BLaER1 (cell line): ENCODE measurements at regions not wholly inside any gene's neighbourhood (a gene's known extent, or its start where the extent isn't known, plus 50 kb on each side); places are given as distances from the start of the nearest gene placed in this dataset.
A peak's percentile ranks its signal among the peaks of the same experiment; 100 is the strongest.

Experiments
- H3K27ac ChIP-seq: shearing (Covaris generic); formaldehyde crosslinking; 2 replicates; pipeline ENCODE4 v1.8.1; 2022
- H3K27me3 ChIP-seq: shearing (Covaris generic); formaldehyde crosslinking; 2 replicates; pipeline ENCODE4 v1.8.1; 2022
- H3K36me3 ChIP-seq: shearing (Covaris generic); formaldehyde crosslinking; 2 replicates; pipeline ENCODE4 v1.8.1; 2022
- H3K4me1 ChIP-seq: shearing (Covaris generic); formaldehyde crosslinking; 2 replicates; pipeline ENCODE4 v1.8.1; 2022
- H3K4me2 ChIP-seq: shearing (Covaris generic); formaldehyde crosslinking; 2 replicates; pipeline ENCODE4 v1.8.1; 2022
- H3K4me3 ChIP-seq: shearing (Covaris generic); formaldehyde crosslinking; 2 replicates; pipeline ENCODE4 v1.8.1; 2022
- H3K9ac ChIP-seq: shearing (Covaris generic); formaldehyde crosslinking; 2 replicates; pipeline ENCODE4 v1.8.1; 2022
- H3K9me3 ChIP-seq: shearing (Covaris generic); formaldehyde crosslinking; 2 replicates; pipeline ENCODE4 v1.8.1; 2022
- H4K20me1 ChIP-seq: shearing (Covaris generic); formaldehyde crosslinking; 2 replicates; pipeline ENCODE4 v1.8.1; 2022
- Cebpa-rat ChIP-seq: shearing (Covaris generic); IDR thresholded peaks from 2 replicates; pipeline ENCODE4 v1.8.1; 2022

DNA sequence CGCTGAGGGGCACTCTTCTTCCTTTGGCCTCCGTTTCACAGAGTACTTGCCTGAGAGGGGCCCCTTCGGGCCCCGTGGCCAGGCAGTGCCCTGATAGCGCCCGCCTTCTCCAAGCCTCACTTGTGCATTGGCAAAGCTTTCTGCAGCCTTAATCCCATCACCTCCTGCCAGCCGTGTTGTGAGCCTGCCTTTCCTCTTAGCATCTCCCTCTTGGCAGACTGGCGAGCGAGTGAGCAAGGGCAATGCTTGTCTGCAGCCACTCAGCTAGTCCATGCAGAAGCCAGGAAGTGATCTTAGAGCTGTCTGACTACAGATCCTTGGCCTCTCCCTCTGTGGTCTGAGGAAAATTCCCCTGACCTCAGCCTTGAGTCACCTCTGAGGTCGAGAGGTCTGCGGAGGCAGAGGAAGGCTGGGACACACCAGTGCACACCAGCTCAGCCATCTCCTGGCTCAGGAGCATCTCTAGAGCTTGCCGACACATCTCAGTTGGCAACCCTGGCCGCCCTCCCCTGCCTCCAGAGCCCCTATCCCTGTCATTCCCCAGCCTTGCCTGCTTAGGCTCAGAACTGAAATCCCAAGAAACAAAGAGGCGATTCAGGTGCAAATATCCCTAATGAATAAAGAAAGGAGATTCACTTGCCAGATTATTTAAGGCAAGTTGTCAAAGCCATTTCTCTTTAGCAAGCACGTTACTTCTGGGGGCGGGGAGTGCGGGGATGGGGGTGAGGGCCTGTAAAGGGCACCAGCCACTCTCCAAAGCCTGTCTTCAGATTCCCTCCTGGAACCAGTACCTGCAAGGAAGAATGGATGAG lies 143.5 kb upstream of the MAMLD1 start:
- peaks cover 63% of the 10 kb centered on the region for H3K4me1 ChIP-seq
- H3K9me3 ChIP-seq = no peaks in the 10 kb centered on the region
- no peak overlapping the region for H3K27ac ChIP-seq
- no peak for TF ChIP-seq Cebpa-rat
- H3K9ac ChIP-seq = no peak overlapping the region
- no peaks in the 10 kb centered on the region for H3K27me3 ChIP-seq
- H3K36me3 ChIP-seq = no peaks in the 10 kb centered on the region
- peak overlapping the region; percentile 74 for H3K4me2 ChIP-seq
- no peaks in the 10 kb centered on the region for H4K20me1 ChIP-seq
- H3K4me3 ChIP-seq = no peak overlapping the region

DNA sequence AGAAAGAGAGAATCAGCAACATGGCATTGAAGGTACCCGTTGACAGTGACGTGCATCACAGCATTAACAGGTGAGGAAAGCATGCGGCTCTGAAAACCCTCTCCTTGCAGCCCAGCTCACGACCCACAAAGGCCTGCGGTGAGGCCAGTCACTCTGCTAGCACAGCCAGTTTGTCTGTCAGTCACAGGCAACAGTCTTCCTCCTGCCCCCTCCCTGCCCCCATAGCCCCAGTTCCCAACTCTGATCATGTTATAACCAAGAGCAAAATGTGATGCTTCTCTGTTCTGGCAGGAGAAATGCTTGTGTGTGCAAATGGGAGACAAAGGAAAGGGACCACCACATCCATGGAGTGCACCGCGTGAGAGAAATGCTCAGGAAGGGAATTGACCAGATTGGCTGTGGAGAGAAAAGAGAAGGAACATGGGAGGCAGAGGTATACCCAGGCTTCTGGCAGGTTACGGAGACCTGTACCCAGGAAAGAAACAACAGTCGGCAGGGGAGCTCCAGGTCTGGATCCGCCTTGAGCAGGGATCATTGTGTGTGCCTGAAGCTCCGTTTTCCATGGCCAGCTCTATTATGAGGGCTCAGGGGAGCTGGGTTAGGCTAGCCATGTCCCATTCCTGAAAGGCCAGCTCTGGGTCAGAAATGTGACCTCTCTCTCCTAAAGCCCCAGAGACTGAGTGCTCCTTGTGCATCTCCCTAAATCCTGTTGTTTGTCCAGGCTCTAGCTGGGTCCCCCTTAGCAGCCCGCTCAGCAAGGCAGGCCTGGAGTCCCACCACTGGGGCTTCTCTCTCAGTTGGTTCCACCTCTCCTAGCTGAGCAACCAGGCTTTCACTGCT lies 139.7 kb upstream of the MAMLD1 start:
- no peak for TF ChIP-seq Cebpa-rat
- Histone ChIP-seq H3K9ac (no peak overlapping the region), H3K4me3 (no peak overlapping the region), H3K9me3 (no peaks in the 10 kb centered on the region), H4K20me1 (no peaks in the 10 kb centered on the region), H3K4me2 (no peak overlapping the region), H3K27me3 (no peaks in the 10 kb centered on the region), H3K4me1 (peaks cover 78% of the 10 kb centered on the region), H3K27ac (0 out of 2 replicates have a peak overlapping the region, but pooled peaks have one; percentile 8), H3K36me3 (no peaks in the 10 kb centered on the region)

GRCh38 chrX:150224676-150225075 lies 138.4 kb upstream of the MAMLD1 start:
- peaks cover 78% of the 10 kb centered on the region for H3K4me1 ChIP-seq
- H3K4me2 ChIP-seq = peak overlapping the region; percentile 70
- no peaks in the 10 kb centered on the region for H3K36me3 ChIP-seq
- H3K9ac ChIP-seq = no peak overlapping the region
- H3K27ac ChIP-seq = peak overlapping the region; percentile 10; the same call in 1 of the 2 replicates
- no peaks in the 10 kb centered on the region for H3K27me3 ChIP-seq
- H3K9me3 ChIP-seq = no peaks in the 10 kb centered on the region
- no peaks in the 10 kb centered on the region for H4K20me1 ChIP-seq
- no peak for TF ChIP-seq Cebpa-rat
- no peak overlapping the region for H3K4me3 ChIP-seq

- no peaks in the 10 kb centered on the region for H3K36me3 ChIP-seq
- no peak overlapping the region for H3K9ac ChIP-seq
- no peak overlapping the region for H3K4me3 ChIP-seq
- no peaks in the 10 kb centered on the region for H3K9me3 ChIP-seq
- no peaks in the 10 kb centered on the region for H3K27me3 ChIP-seq
- H3K4me2 ChIP-seq = peak overlapping the region; percentile 70
- H3K4me1 ChIP-seq = peaks cover 77% of the 10 kb centered on the region
- H4K20me1 ChIP-seq = no peaks in the 10 kb centered on the region
- H3K27ac ChIP-seq = peak overlapping the region; percentile 10; the same call in 1 of the 2 replicates
- no peak for TF ChIP-seq Cebpa-rat
Measured at GRCh38 chrX:150225266-150225665, 137.9 kb upstream of the MAMLD1 start.

DNA sequence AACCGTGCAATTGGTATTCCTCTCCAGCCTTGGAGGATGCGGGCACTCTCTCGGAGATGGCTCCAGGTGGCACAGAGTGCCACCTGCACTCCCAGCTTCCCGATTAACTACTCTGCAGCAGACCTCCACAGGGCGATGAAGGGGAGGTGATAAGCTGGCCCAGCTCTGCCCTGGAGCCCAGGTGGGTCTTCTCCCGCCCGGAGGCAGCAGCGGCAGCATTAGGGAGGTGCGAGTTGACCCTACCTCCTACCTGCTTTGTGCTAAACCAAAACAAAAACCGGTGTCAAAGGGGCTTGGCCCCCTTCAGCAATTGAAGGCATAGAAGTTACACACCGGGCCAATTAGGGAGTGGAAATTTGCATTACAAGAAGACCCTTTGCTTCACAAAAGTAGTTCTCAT lies 137.4 kb upstream of the MAMLD1 start:
- no peaks in the 10 kb centered on the region for H3K27me3 ChIP-seq
- H3K4me1 ChIP-seq = peaks cover 72% of the 10 kb centered on the region
- no peak overlapping the region for H3K9ac ChIP-seq
- no peak for TF ChIP-seq Cebpa-rat
- peak overlapping the region; percentile 70 for H3K4me2 ChIP-seq
- H3K4me3 ChIP-seq = no peak overlapping the region
- H3K27ac ChIP-seq = peak overlapping the region; percentile 10; the same call in 1 of the 2 replicates
- H3K9me3 ChIP-seq = no peaks in the 10 kb centered on the region
- no peaks in the 10 kb centered on the region for H4K20me1 ChIP-seq
- H3K36me3 ChIP-seq = no peaks in the 10 kb centered on the region

- Histone ChIP-seq H3K9ac (peak overlapping the region; percentile 42; the same call in 1 of the 2 replicates), H3K4me1 (peaks cover 68% of the 10 kb centered on the region), H3K36me3 (no peaks in the 10 kb centered on the region), H3K27ac (peak overlapping the region; percentile 76), H3K27me3 (no peaks in the 10 kb centered on the region), H3K9me3 (no peaks in the 10 kb centered on the region), H3K4me3 (peak overlapping the region; percentile 28; the same call in 1 of the 2 replicates), H4K20me1 (no peaks in the 10 kb centered on the region), H3K4me2 (peak overlapping the region; percentile 70)
- TF ChIP-seq Cebpa-rat = no peak
Measured at GRCh38 chrX:150226223-150226965, 136.7 kb upstream of the MAMLD1 start.

DNA sequence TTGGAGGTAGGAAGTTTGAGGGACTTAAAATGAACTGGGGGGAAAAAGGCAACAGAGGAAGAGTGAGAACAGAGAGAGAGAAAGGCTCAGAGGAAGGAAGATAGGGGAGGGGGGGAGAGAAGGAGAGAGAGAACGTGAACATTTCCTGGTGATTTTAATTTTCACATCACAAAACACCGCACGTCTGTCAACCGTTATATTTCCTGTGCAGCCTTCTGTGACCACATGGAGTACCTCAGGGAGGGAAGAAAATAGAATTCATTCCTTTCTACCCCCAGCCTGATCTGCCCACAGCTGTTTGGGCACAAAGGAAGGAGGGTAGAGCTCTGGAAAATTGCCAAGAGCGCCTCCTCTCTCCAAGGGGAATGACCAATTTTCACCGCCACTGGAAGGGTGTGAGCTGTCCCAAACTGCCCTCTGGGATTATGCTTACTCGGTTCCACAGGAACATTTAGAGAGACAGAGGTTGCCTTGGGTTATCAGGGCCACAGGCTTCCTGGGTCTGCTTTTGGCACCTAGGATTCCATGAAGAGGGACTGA lies 135.7 kb upstream of the MAMLD1 start:
- Histone ChIP-seq H3K4me2 (peak overlapping the region; percentile 70), H3K4me1 (peaks cover 68% of the 10 kb centered on the region), H3K27ac (peak overlapping the region; percentile 76), H4K20me1 (no peaks in the 10 kb centered on the region), H3K36me3 (no peaks in the 10 kb centered on the region), H3K27me3 (no peaks in the 10 kb centered on the region), H3K9me3 (no peaks in the 10 kb centered on the region), H3K4me3 (peak overlapping the region; percentile 28; the same call in 1 of the 2 replicates), H3K9ac (peak overlapping the region; percentile 42; the same call in 1 of the 2 replicates)
- no peak for TF ChIP-seq Cebpa-rat

DNA sequence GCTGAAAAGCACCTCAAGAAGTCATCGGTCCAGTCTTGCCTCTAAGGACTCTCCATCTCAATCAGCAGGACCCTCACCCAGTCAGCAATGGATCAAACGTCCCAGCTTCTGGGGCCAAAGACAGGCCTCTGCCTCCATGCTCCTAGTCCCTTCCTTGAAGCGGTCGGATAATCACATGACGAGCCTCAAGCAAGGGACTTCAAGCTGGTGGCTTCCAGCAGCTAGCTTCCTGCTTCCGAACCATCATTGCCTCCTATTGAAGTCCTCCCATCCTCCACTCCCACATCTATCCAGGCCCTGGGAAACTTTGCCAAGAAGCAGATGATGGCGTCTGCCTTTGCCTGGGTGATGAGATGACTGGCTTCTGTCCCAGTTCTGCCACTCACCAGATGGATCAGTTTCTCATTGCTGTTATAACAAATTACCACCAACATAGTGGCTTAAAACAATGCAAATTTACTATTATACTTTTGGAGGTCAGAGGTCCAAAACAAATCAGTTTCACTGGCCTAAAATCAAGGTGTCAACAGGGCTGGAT lies 135.2 kb upstream of the MAMLD1 start:
- no peaks in the 10 kb centered on the region for H3K36me3 ChIP-seq
- no peak for TF ChIP-seq Cebpa-rat
- H3K27me3 ChIP-seq = no peaks in the 10 kb centered on the region
- H3K9me3 ChIP-seq = no peaks in the 10 kb centered on the region
- H3K9ac ChIP-seq = peak overlapping the region; percentile 42; the same call in 1 of the 2 replicates
- H3K4me1 ChIP-seq = peaks cover 68% of the 10 kb centered on the region
- peak overlapping the region; percentile 70 for H3K4me2 ChIP-seq
- H4K20me1 ChIP-seq = no peaks in the 10 kb centered on the region
- H3K27ac ChIP-seq = peak overlapping the region; percentile 76
- H3K4me3 ChIP-seq = no peak overlapping the region

GRCh38 chrX:150228431-150228830 lies 134.7 kb upstream of the MAMLD1 start:
- Histone ChIP-seq H3K4me3 (no peak overlapping the region), H3K36me3 (no peaks in the 10 kb centered on the region), H3K27ac (peak overlapping the region; percentile 76; the same call in 1 of the 2 replicates), H4K20me1 (no peaks in the 10 kb centered on the region), H3K27me3 (no peaks in the 10 kb centered on the region), H3K9me3 (no peaks in the 10 kb centered on the region), H3K9ac (no peak overlapping the region), H3K4me2 (peak overlapping the region; percentile 70), H3K4me1 (peaks cover 66% of the 10 kb centered on the region)
- TF ChIP-seq Cebpa-rat = no peak
